ENCODE measurements at regions not wholly inside any gene's neighbourhood (a gene's known extent, or its start where the extent isn't known, plus 50 kb on each side); places are given as distances from the start of the nearest gene placed in this dataset.

DNA sequence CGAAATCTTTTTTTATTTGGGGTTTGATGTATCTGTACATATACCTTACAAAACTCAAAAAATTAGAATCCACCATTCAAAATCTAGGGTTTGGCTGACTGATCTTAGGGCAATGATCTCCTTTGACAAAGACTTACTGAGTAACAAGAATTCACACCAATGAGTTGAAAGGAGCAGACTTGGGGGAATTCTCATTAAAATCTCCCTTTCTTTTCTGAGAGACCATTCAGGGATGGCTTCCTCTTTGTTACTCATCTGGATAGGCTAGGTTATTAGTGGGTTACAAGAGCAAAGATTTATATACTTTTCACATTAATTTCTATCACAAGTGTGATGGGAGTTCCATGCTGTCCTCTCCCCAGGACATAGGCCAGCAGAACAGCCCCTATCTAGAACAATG, 661.0 kb downstream of the KCTD16 start:
- no TSS peak for BruUV-seq (replicated peaks)
- TF ChIP-seq, protein P1, sequence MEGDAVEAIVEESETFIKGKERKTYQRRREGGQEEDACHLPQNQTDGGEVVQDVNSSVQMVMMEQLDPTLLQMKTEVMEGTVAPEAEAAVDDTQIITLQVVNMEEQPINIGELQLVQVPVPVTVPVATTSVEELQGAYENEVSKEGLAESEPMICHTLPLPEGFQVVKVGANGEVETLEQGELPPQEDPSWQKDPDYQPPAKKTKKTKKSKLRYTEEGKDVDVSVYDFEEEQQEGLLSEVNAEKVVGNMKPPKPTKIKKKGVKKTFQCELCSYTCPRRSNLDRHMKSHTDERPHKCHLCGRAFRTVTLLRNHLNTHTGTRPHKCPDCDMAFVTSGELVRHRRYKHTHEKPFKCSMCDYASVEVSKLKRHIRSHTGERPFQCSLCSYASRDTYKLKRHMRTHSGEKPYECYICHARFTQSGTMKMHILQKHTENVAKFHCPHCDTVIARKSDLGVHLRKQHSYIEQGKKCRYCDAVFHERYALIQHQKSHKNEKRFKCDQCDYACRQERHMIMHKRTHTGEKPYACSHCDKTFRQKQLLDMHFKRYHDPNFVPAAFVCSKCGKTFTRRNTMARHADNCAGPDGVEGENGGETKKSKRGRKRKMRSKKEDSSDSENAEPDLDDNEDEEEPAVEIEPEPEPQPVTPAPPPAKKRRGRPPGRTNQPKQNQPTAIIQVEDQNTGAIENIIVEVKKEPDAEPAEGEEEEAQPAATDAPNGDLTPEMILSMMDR (IDR thresholded peaks at IDR 0.05; ENCODE audit: unreplicated experiment) = no peak
- H3K27me3 Mint-ChIP-seq (ENCODE audit: unreplicated experiment) = no peaks in the 10 kb centered on the region
- intact Hi-C loops (cut with micrococcal nuclease; ENCODE audit: unreplicated experiment) = no loop called here
- no peaks in the 10 kb centered on the region for H3K36me3 Mint-ChIP-seq (ENCODE audit: insufficient read depth, unreplicated experiment)
- H3K4me1 Mint-ChIP-seq (ENCODE audit: low read depth, unreplicated experiment) = no peaks in the 10 kb centered on the region
- CTCF ChIA-PET = no interaction called here
- peaks cover 15% of the 10 kb centered on the region for H3K9me3 Mint-ChIP-seq (ENCODE audit: low read depth, unreplicated experiment)
- no peak for DNase-seq
- no peak overlapping the region for H3K27ac Mint-ChIP-seq (ENCODE audit: unreplicated experiment)
- H3K4me3 Mint-ChIP-seq (ENCODE audit: low read depth, unreplicated experiment) = no peak overlapping the region

DNA sequence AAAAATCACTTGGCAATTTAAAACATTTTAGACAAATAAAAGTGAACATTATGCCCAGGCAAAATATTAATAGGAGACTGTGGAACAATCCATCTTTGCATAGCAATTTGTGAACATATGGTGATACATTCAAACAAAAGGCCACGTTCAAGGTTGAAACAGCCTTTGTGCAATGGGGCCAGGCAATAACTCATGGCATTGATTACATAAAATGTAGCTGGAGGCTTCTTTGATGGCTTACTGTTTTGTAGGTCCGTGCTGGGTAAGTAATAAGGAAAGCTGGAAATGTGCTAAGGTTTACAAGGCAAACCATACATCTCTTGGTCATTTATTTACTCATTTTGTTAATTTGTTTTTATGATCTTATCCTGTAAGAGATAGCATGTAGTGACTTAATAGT, 651.8 kb downstream of the KCTD16 start:
- Mint-ChIP-seq H3K27me3 (ENCODE audit: unreplicated experiment) (no peaks in the 10 kb centered on the region), H3K4me3 (ENCODE audit: low read depth, unreplicated experiment) (no peak overlapping the region), H3K4me1 (ENCODE audit: low read depth, unreplicated experiment) (no peaks in the 10 kb centered on the region), H3K27ac (ENCODE audit: unreplicated experiment) (no peak overlapping the region), H3K9me3 (ENCODE audit: low read depth, unreplicated experiment) (peaks cover 3% of the 10 kb centered on the region), H3K36me3 (ENCODE audit: insufficient read depth, unreplicated experiment) (no peaks in the 10 kb centered on the region)
- DNase-seq = no peak
- CTCF ChIA-PET = no interaction called here
- no TSS peak for BruUV-seq (replicated peaks)
- intact Hi-C loops (cut with micrococcal nuclease; ENCODE audit: unreplicated experiment) = no loop called here
- TF ChIP-seq, protein P1 (IDR thresholded peaks at IDR 0.05; ENCODE audit: unreplicated experiment) = no peak

DNA sequence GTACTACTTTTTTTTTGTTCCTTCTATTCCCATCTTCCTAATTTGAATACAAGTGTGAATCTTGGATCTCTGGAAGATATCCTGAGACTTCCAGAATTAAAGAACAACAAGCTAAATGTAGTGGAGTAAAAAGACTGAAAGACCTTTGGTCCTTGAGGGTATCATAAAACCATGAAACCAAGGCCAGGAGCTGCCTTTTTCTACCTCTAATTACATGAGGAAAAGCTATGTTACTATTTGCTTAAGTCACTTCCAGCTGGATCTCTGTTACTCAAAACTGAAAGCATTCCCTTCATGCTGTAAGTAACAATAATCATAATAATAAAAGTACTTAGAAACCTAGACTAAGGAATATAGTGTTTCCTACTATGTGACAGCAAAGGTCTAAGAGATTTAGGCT, 649.6 kb downstream of the KCTD16 start:
- intact Hi-C loops (cut with micrococcal nuclease; ENCODE audit: unreplicated experiment) = no loop called here

DNA sequence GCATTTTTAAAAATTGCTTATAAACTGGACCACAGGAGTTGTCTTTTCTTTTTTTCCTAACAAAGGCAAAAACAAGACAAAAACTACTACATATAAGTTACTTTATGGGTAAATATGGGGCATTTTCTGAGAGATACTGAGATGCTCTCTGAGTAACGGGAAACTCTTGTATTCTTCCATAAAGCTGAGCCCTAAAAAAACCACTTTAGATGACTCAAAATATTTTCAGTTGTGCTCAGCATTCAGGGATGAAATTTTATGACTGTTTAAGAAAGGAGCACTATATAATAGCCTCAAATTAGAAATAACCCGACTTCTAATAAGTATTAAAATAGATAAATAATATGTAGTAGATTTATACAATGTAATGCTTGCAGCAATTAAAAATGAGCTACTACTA, 644.5 kb downstream of the KCTD16 start:
- no peak overlapping the region for H3K4me3 Mint-ChIP-seq (ENCODE audit: low read depth, unreplicated experiment)
- DNase-seq = no peak
- TF ChIP-seq, protein P1 (IDR thresholded peaks at IDR 0.05; ENCODE audit: unreplicated experiment) = no peak
- intact Hi-C loops (cut with micrococcal nuclease; ENCODE audit: unreplicated experiment) = no loop called here
- CTCF ChIA-PET = no interaction called here
- BruUV-seq (replicated peaks) = no TSS peak
- H3K4me1 Mint-ChIP-seq (ENCODE audit: low read depth, unreplicated experiment) = no peaks in the 10 kb centered on the region
- H3K27me3 Mint-ChIP-seq (ENCODE audit: unreplicated experiment) = no peaks in the 10 kb centered on the region
- no peaks in the 10 kb centered on the region for H3K36me3 Mint-ChIP-seq (ENCODE audit: insufficient read depth, unreplicated experiment)
- no peak overlapping the region for H3K27ac Mint-ChIP-seq (ENCODE audit: unreplicated experiment)
- H3K9me3 Mint-ChIP-seq (ENCODE audit: low read depth, unreplicated experiment) = peaks cover 6% of the 10 kb centered on the region

More for the DNA sequence above, 649.6 kb downstream of the KCTD16 start:
- H3K4me1 Mint-ChIP-seq (ENCODE audit: low read depth, unreplicated experiment) = no peaks in the 10 kb centered on the region
- peaks cover 5% of the 10 kb centered on the region for H3K9me3 Mint-ChIP-seq (ENCODE audit: low read depth, unreplicated experiment)
- DNase-seq = no peak
- no peak overlapping the region for H3K4me3 Mint-ChIP-seq (ENCODE audit: low read depth, unreplicated experiment)
- CTCF ChIA-PET = no interaction called here
- BruUV-seq (replicated peaks) = no TSS peak
- no peak overlapping the region for H3K27ac Mint-ChIP-seq (ENCODE audit: unreplicated experiment)
- TF ChIP-seq, protein P1 (IDR thresholded peaks at IDR 0.05; ENCODE audit: unreplicated experiment) = no peak
- H3K27me3 Mint-ChIP-seq (ENCODE audit: unreplicated experiment) = no peaks in the 10 kb centered on the region
- H3K36me3 Mint-ChIP-seq (ENCODE audit: insufficient read depth, unreplicated experiment) = no peaks in the 10 kb centered on the region

DNA sequence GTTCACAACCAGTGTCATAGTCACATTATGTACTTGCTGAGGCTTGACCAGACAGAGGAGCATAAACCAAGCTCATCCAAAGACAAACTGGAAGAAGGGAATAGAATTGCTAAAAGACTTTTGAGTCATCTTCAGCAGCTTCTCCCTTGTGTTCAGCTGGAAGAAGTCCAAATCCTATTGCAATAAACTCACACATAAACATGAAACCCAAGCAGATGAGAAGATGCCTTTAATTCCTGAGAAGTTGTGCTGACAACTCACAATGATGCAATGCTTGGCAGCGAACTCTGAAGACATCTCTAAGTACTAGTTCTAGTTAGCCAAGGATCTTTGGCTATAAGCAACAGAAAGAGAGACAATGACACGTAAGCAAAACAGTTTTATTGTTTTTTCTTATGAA, 642.1 kb downstream of the KCTD16 start:
- Mint-ChIP-seq H3K36me3 (ENCODE audit: insufficient read depth, unreplicated experiment) (no peaks in the 10 kb centered on the region), H3K27ac (ENCODE audit: unreplicated experiment) (no peak overlapping the region)

More for the DNA sequence above, 642.1 kb downstream of the KCTD16 start:
- no peak for DNase-seq
- Mint-ChIP-seq H3K27me3 (ENCODE audit: unreplicated experiment) (no peaks in the 10 kb centered on the region), H3K9me3 (ENCODE audit: low read depth, unreplicated experiment) (peaks cover 10% of the 10 kb centered on the region), H3K4me3 (ENCODE audit: low read depth, unreplicated experiment) (no peak overlapping the region), H3K4me1 (ENCODE audit: low read depth, unreplicated experiment) (no peaks in the 10 kb centered on the region)
- no TSS peak for BruUV-seq (replicated peaks)
- CTCF ChIA-PET = no interaction called here
- TF ChIP-seq, protein P1 (IDR thresholded peaks at IDR 0.05; ENCODE audit: unreplicated experiment) = no peak
- intact Hi-C loops (cut with micrococcal nuclease; ENCODE audit: unreplicated experiment) = no loop called here
